Ishikawa (cell line): ENCODE measurements at regions not wholly inside any gene's neighbourhood (a gene's known extent, or its start where the extent isn't known, plus 50 kb on each side); places are given as distances from the start of the nearest gene placed in this dataset.

Source experiments
- EGR1 ChIP-seq: IDR thresholded peaks from 2 replicates; pipeline ENCODE4 v1.6.1; 2012
- NFIC ChIP-seq: IDR thresholded peaks from 2 replicates; pipeline ENCODE4 v1.6.1; 2012

DNA sequence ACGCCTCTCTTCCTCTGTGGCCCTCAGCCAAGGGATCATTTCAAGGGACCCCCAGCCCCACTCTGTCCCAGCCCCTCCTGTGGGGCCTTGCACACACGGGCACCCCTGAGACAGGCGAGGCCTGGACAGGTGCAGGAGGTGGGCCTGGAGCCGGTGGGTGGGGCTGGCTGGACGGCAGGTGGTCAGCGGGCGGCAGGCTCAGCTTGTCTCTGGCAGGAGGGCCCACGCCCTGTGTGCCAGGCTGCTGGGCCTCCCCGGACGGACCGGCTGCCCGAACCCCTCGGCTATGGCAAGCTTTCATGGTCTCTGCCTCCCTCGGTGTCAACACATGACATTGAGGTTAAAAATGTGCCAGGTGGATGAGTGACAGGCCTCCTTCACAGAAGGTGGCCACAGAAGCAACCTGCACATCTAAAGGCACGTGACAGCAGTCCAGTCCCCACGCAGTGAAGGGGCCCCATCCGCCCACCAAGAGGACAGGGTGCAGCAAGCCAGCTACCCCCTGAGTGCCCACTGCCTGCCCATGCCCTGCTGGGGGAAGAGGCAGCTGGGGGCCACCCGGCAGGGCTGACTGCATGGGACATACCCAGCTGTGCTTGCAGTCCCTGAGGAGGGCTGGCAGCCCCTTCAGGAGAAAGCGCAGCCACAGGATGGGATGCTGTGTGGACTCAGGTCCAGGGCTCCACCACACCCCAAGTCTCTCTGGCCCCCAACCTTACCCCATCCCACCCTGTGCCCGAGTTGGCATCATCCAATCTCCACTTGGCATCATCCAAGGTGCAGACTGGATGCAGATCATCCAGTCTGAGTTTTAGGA, 109.3 kb downstream of the FAM53A start:
- TF ChIP-seq NFIC, result no peak
- TF ChIP-seq EGR1, result no peak
